Adrenal gland (tissue), 9 donors: ENCODE measurements at regions not wholly inside any gene's neighbourhood (a gene's known extent, or its start where the extent isn't known, plus 50 kb on each side); places are given as distances from the start of the nearest gene placed in this dataset.

Experiments used
- DNase-seq, 7 donors: peaks; one replicate each; pipeline ENCODE4 v3.0.0-alpha.2; 2019 to 2020
- H3K27ac ChIP-seq, 5 donors: fragments of 200-600 bp; sonication (generic) in 4 of 5; 1 replicate in 3 of 5; 2 replicates in 2 of 5; pipeline versions ENCODE4 v1.5.1 to v1.8.0; 2016 to 2020; ENCODE audit warnings: mild to moderate bottlenecking in 1 of 5
- H3K27me3 ChIP-seq: fragments of 200-600 bp; 2 replicates; pipeline ENCODE4 v1.8.0; 2021
- H3K36me3 ChIP-seq, 2 donors: fragments of 200-600 bp; replicated peaks in 1 of 2; 1 replicate in 1 of 2; 2 replicates in 1 of 2; pipeline versions ENCODE4 v1.5.1 to v1.8.0; 2018 to 2022
- H3K4me1 ChIP-seq, 2 donors: fragments of 200-600 bp; replicated peaks in 1 of 2; 1 replicate in 1 of 2; 2 replicates in 1 of 2; pipeline versions ENCODE4 v1.5.1 to v1.8.0; 2018 to 2021
- H3K4me3 ChIP-seq, 4 donors: fragments of 200-600 bp; sonication (generic) in 3 of 4; one replicate each; pipeline ENCODE4 v1.5.1; 2016 to 2018
- H3K9me3 ChIP-seq, 3 donors: fragments of 200-600 bp; sonication (generic) in 1 of 3; replicated peaks in 1 of 3; 1 replicate in 2 of 3; 2 replicates in 1 of 3; pipeline versions ENCODE4 v1.5.1 to v1.8.0; 2016 to 2021
- POLR2A ChIP-seq, 2 donors: fragments of 450-650 bp; IDR thresholded peaks; one replicate each; pipeline ENCODE4 v1.6.1; 2017; ENCODE audit warnings: antibody characterized with exemption in 2 of 2, mild to moderate bottlenecking in 2 of 2, moderate library complexity in 1 of 2
- WGBS, 4 donors: extraction: QIAGEN DNeasy Blood & Tissue Kit in 2 of 4; methylation state at CpG; one replicate each; pipeline versions ENCODE4 v1.1.5 to v1.1.7; 2013 to 2017; 5-methylcytosine and 5-hydroxymethylcytosine counted together
- intact Hi-C, 2 donors: fragments of 100-400 bp; cut with DNase I; formaldehyde crosslinking; loops; one replicate each; pipeline versions ENCODE4 v1.14.1 to v1.15.0; 2022 to 2023
- TF ChIP-seq, protein P1 (sequence below), 6 experiments: fragments of 450-650 bp in 4 of 6; fragments of 200-600 bp in 2 of 6; sonication (generic) in 1 of 6; IDR thresholded peaks; 1 replicate in 5 of 6; 2 replicates in 1 of 6; pipeline versions ENCODE4 v1.5.1 to v1.8.0; 2016 to 2021; ENCODE audit warnings: antibody characterized with exemption in 6 of 6, mild to moderate bottlenecking in 2 of 6, moderate library complexity in 1 of 6
- donor health status: healthy with polysubstance abuse.
- donor health status: Bipolar disorder and iron deficiency.
- donor health status: DM: yes; HTN: yes; CAD: no.
- donor health status: DM: no; HTN: no; CAD: no.
- donor health status: DM: no; HTN: no; CAD: no.

DNA sequence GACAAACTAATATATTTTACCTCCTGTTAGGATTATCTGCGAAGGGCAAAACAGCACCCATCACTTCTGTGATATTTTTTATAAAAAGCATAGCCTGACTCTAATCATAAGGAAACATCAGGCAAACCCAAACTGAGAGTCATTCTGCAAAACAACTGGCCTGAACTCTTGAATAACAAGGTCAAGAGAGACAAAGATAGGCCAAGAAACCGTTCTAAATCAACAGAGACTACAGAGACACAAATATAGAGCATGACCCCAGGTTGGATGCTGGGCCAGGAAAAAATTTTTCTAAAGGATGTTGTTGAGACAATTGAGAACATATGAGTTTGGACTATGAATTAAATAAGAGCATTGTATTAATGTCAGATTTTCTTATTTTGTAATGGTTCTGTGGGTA is 384.9 kb downstream of the NFIB start:
- H3K27ac ChIP-seq, result no peak overlapping the region
- H3K4me3 ChIP-seq, result no peak overlapping the region
- no peak for DNase-seq
- H3K36me3 ChIP-seq, result no peaks in the 10 kb centered on the region
- intact Hi-C loops, result no loop called here
- no peaks in the 10 kb centered on the region for H3K4me1 ChIP-seq
- H3K27me3 ChIP-seq, result no peaks in the 10 kb centered on the region
- WGBS, 4 donors, result 49 to 63% (median 57%) methylated on average over 2 of the region's 2 CpGs
- no peaks in the 10 kb centered on the region for H3K9me3 ChIP-seq
- TF ChIP-seq, protein P1, sequence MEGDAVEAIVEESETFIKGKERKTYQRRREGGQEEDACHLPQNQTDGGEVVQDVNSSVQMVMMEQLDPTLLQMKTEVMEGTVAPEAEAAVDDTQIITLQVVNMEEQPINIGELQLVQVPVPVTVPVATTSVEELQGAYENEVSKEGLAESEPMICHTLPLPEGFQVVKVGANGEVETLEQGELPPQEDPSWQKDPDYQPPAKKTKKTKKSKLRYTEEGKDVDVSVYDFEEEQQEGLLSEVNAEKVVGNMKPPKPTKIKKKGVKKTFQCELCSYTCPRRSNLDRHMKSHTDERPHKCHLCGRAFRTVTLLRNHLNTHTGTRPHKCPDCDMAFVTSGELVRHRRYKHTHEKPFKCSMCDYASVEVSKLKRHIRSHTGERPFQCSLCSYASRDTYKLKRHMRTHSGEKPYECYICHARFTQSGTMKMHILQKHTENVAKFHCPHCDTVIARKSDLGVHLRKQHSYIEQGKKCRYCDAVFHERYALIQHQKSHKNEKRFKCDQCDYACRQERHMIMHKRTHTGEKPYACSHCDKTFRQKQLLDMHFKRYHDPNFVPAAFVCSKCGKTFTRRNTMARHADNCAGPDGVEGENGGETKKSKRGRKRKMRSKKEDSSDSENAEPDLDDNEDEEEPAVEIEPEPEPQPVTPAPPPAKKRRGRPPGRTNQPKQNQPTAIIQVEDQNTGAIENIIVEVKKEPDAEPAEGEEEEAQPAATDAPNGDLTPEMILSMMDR (IDR thresholded peaks at IDR 0.05), result no peak
- TF ChIP-seq POLR2A (IDR thresholded peaks at IDR 0.05), result no peak

DNA sequence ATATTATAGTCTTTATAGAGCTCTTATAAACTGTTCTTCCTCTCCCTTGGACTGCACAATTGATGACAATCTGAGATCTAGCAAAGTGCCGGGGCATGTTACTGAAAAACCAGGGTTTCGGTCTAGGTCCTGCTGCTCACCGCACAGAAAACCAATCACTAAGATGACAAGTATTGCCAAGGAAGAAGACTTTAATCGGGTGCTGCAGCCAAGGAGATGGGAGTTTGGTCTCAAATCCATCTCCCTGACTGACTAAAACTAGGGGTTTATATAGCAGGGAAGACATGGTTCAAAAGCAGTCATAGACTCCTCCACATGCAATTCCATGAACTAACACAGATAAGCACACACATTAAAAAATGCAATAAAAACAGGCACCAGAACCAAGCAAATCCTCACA is 390.6 kb downstream of the NFIB start:
- no peak for DNase-seq
- no peak overlapping the region for H3K27ac ChIP-seq
- WGBS, 4 donors, result 92 to 99% (median 97%) methylated on average over 4 of the region's 4 CpGs
- intact Hi-C loops, result no loop called here
- no peak overlapping the region for H3K4me3 ChIP-seq
- no peaks in the 10 kb centered on the region for H3K27me3 ChIP-seq
- H3K4me1 ChIP-seq, result no peaks in the 10 kb centered on the region
- H3K9me3 ChIP-seq, result no peaks in the 10 kb centered on the region
- TF ChIP-seq, protein P1 (IDR thresholded peaks at IDR 0.05), result no peak
- TF ChIP-seq POLR2A (IDR thresholded peaks at IDR 0.05), result no peak
- H3K36me3 ChIP-seq, result no peaks in the 10 kb centered on the region

DNA sequence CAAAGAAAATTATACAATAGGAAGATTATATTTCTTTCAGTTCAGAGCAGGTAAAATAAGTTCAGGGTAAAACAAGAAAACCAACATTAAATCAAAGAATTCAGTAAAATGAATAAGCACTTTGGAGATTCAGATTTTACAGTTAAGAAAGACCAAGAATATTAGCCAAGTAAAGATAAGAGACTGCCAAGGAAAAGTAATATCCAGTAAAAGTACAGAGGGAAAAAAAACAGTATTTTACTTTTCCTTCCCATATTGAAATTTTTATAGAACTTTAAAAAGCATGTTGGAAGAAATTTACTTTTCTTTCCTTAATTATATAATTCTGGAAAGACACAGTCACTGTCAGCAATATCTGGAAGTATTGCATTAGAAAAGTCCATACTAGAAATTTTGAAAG is 393.4 kb downstream of the NFIB start:
- Histone ChIP-seq H3K4me1 (no peaks in the 10 kb centered on the region), H3K4me3 (no peak overlapping the region), H3K27ac (no peak overlapping the region), H3K27me3 (no peaks in the 10 kb centered on the region), H3K9me3 (no peaks in the 10 kb centered on the region), H3K36me3 (no peaks in the 10 kb centered on the region)
- TF ChIP-seq, protein P1 (IDR thresholded peaks at IDR 0.05), result no peak
- no peak for TF ChIP-seq POLR2A (IDR thresholded peaks at IDR 0.05)
- intact Hi-C loops, result no loop called here
- no peak for DNase-seq

DNA sequence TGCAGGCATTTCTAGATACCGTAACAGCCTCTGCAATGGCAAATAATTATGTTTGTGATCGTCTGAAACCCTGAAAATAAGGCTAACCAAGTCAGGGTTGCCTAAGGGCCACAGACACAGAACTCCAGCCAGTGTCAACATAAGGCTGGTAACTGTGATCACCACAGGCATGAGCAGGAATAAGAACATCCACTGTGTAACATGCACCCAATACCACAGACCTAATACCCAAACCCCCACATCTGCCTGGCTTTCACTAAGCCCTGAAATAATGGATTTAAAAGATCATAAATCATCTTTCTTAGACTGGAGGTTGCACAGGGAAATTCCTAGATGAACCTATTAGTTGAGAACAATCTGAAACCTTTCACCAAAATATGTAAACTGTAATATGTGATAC is 394.5 kb downstream of the NFIB start:
- Histone ChIP-seq H3K4me1 (no peaks in the 10 kb centered on the region), H3K27ac (no peak overlapping the region), H3K4me3 (no peak overlapping the region), H3K9me3 (no peaks in the 10 kb centered on the region), H3K27me3 (no peaks in the 10 kb centered on the region), H3K36me3 (no peaks in the 10 kb centered on the region)
- DNase-seq, result no peak
- intact Hi-C loops, result no loop called here
- TF ChIP-seq, protein P1 (IDR thresholded peaks at IDR 0.05), result no peak
- no peak for TF ChIP-seq POLR2A (IDR thresholded peaks at IDR 0.05)
- 74 to 88% (median 84%) methylated on average over 2 of the region's 2 CpGs for WGBS, 4 donors
